NCI-H524 (cell line): ENCODE measurements at regions not wholly inside any gene's neighbourhood (a gene's known extent, or its start where the extent isn't known, plus 50 kb on each side); places are given as distances from the start of the nearest gene placed in this dataset.
"Not testable (repeated sequence)": the region's sequence is repeated elsewhere in the genome, so short reads cannot be mapped to it uniquely, and the experiment has no call there.

Source experiments
- DNase-seq, 2 experiments: peaks; one replicate each; lab custom pipeline; 2025; lab: John Stamatoyannopoulos, UW

GRCh38 chr7:49611951-49612350, 161.5 kb upstream of the VWC2 start:
- DNase-seq = no peak

- DNase-seq = no peak
Measured at GRCh38 chr7:49613759-49614158, 159.7 kb upstream of the VWC2 start.

- DNase-seq = not testable (repeated sequence)
Measured at GRCh38 chr7:49614974-49615373, 158.5 kb upstream of the VWC2 start.

DNA sequence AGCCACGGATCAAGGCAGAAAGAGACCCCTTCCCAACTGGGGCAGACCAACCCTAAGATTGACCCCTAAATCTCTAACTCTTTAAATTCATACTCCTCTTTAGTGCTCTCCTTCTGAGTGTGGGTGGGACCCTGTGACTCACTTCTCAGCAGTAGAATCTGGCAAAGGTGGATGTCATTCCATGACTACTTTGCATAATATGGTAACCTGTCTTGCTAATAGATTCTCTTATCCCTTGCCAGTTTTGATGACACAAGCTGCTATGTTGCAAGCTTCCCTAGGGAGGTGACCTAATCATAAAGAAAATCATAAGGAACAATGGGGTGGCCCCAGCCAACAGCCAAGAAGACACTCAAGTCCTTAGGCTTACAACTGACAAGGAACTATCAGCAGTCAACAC, 155.4 kb upstream of the VWC2 start:
- DNase-seq = no peak

- DNase-seq = no peak
Measured at GRCh38 chr7:49623943-49624342, 149.5 kb upstream of the VWC2 start.

- DNase-seq = no peak
Measured at GRCh38 chr7:49624611-49625010, 148.8 kb upstream of the VWC2 start.

DNA sequence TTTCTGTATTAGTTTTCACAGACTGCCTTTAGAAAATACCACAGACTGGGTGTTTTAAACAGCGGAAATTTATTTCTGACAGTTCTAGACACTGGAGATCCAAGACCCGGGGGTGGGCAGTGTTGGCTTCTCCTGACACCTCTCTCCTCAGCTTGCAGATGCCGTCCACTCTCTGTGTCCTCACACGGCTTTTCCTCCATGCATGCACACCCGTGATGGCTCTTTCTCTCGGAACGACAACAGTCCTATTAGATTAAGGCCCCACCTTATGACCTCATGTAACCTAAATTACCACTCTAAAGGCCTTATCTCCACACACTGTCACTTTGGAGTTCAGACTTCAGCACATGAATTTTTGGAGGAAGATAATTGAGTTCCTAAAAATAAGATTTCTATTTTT, 142.9 kb upstream of the VWC2 start:
- no peak for DNase-seq

- DNase-seq = no peak
Measured at GRCh38 chr7:49631071-49631815, 142.2 kb upstream of the VWC2 start.

DNA sequence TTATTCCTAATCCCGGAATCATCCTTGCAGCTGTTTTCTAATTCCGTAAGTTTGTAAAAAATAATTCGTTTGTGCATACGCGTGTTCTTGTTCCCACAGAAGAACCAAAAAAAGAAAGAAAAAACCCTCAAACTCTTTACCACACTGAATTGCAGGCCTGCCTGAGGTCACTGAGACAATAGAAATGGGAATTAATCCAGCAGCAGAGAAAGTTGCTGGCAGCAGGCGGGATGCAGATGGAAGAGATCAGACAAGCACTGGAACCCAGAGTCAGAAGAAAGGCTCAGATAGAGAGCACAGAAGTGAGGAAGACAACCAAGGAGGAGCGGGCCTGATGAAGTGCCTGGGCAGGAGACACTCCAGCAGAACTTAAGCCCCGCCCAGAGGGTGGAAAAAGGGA, 141.5 kb upstream of the VWC2 start:
- DNase-seq = no peak

DNA sequence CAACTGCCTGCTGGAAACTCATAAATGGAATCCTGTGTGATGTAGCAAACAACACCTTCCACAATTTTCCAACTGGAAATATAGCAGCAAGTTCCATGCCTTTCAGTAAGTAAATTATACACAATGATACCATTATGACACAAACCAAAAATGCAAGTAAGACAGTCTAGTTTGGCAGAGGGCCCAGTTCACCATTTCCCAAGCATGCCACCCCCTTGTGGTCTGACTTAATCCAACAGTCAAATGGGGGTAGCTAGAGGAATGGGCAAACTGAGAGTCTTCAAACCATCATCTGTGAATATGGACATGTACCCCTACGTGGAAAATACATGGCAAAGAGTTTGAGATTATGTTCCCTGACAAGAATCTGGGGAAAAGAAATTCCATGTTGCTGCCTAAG, 137.6 kb upstream of the VWC2 start:
- peak in 1 of 2 experiments; percentile 6 for DNase-seq

- no peak for DNase-seq
Measured at GRCh38 chr7:49636400-49636799, 137.0 kb upstream of the VWC2 start.

GRCh38 chr7:49638166-49638565, 135.3 kb upstream of the VWC2 start:
- no peak for DNase-seq

DNA sequence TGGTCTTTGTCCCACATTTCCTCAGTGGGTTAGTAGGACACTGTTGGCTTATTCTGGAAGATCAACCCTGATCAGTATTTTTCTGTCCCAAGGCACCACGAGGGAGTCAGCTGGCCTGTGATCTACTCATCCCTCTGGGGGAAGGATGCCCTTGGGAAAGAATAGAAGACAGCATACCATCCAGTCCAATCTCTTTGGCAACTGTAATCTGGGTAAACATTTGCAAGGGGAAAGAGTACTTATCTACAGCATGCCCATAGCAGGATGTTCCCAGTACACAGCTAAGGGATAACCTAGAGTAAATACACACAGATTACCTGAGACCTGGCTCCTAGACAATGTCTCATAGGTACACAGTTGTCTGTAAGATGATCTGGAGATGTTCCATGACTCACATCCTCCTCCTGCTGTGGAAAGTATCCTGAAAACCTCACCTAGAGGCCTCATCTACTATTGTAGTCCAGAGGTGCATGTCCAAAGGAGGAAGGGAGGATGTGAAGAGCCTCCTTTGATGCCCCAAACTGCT, 134.3 kb upstream of the VWC2 start:
- DNase-seq = no peak

GRCh38 chr7:49639808-49640207, 133.6 kb upstream of the VWC2 start:
- DNase-seq = no peak

GRCh38 chr7:49643321-49643720, 130.1 kb upstream of the VWC2 start:
- DNase-seq = peak; percentile 16 to 47

- no peak for DNase-seq
Measured at GRCh38 chr7:49643736-49644135, 129.7 kb upstream of the VWC2 start.

DNA sequence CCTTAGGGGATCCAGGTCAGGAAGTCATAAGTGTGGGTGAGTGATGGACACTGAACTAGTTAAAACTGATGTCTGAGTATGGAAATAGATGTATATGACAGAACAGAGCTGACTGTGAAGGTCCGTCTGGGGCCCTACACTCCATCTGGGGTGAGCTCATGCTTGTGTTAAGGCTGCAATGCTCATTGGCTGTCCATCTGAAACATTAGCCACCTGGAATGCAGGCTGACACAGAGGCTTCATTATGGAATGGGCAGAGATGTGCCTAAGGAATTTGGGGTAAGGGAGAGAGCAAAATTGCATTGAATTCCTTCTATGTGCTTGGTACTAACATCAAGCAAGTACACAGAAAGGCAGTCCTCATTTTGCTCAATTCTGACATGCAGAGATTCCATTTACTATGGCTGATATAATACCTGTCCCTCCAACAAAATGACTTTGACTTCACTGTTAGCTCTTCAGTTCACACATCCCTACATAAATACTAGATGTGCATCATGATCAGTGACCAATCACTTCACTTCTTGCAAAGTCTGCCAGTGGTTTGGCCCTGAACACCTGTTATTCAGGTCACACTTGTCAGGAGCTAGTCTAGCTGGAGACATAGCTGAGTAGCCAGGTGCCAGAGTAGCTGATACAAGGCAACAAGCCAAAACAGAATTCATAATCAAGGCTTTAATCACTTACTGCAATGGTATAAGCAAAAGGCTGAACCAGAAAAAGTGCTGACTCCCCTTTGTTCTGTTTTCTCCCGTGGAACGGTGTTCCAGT, 128.9 kb upstream of the VWC2 start:
- no peak for DNase-seq

DNA sequence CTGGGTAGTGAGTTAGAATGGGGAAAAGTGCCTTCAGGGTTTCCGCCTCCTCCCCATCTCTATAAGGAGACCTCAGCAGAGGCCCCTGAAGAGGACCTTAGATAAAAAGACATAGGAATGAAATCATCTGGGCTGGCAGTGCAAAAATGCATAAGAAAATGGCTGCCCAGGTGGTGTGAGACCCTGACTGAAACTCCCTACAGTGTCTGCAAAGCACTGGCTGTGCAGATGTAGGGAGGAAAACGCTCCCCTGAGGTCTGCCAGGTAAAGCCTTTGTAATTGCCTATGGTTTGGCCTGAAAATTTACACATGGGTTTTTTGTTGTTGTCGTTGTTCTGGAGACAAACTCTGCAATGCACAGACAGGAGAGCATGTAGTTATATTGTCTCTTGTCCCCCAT, 128.1 kb upstream of the VWC2 start:
- no peak for DNase-seq

DNA sequence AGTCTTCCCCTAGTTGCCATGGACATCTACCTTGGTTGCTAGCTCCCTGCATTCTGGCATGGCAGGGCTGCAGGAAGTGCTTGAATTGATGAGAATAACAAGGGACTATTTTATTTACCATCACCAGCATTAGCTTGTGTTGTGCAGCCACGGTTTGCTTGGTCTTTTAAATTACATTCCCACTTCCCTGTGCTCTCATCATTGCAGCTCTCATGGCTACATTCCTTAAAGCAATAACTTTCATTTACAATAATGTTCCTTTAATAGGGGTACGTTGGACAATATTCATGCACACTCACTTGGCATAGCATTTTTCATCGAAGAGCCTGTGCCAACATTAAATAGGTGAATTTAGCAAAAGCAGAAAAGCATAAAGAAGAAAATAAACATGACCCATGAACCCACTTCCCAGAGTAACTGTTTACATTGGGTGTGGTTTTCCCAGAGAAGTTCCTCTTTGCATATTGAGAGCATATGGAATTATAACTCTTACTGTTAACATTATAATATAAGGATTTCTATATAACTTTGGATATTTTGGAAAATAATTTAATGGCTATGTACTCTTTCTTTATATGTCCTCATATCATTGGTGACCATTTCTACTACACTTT, 113.2 kb upstream of the VWC2 start:
- DNase-seq = no peak

GRCh38 chr7:49660976-49661375, 112.5 kb upstream of the VWC2 start:
- DNase-seq = no peak

DNA sequence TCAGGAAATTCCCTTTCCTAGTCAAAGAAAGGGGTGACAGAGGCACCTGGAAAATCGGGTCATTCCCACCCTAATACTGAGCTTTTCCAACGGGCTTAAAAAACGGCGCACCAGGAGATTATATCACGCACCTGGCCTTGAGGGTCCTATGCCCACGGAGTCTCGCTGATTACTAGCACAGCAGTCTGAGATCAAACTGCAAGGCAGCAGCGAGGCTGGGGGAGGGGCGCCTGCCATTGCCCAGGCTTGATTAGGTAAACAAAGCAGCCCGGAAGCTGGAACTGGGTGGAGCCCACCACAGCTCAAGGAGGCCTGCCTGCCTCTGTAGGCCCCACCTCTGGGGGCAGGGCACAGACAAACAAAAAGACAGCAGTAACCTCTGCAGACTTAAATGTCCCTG, 107.5 kb upstream of the VWC2 start:
- DNase-seq = not testable (repeated sequence)

- peak in 1 of 2 experiments; percentile 74 for DNase-seq
Measured at GRCh38 chr7:49666764-49667163, 106.7 kb upstream of the VWC2 start.

- DNase-seq = no peak
Measured at GRCh38 chr7:49669285-49669684, 104.2 kb upstream of the VWC2 start.
